GM12891 (cell line): ENCODE measurements at regions not wholly inside any gene's neighbourhood (a gene's known extent, or its start where the extent isn't known, plus 50 kb on each side); places are given as distances from the start of the nearest gene placed in this dataset.

Source experiments
- POLR2A ChIP-seq: IDR thresholded peaks from 2 replicates; pipeline ENCODE4 v1.6.1; 2011; ENCODE audit warnings: low read depth, low read length, control low read depth
- POLR2AphosphoS5 ChIP-seq: IDR thresholded peaks from 2 replicates; pipeline ENCODE4 v1.6.1; 2011; ENCODE audit warnings: low read depth, low read length, control low read depth
- POU2F2 ChIP-seq: IDR thresholded peaks from 2 replicates; pipeline ENCODE4 v1.6.1; 2011; ENCODE audit warnings: low read depth, mild to moderate bottlenecking, control low read depth, low read length, moderate library complexity
- SPI1 ChIP-seq: IDR thresholded peaks from 2 replicates; pipeline ENCODE4 v1.6.1; 2011; ENCODE audit warnings: low read depth, low read length, control low read depth
- TAF1 ChIP-seq: IDR thresholded peaks from 2 replicates; pipeline ENCODE4 v1.6.1; 2011; ENCODE audit warnings: low read depth, low read length, control low read depth

- TF ChIP-seq POLR2A = no peak
- TF ChIP-seq TAF1 = no peak
- no peak for TF ChIP-seq POLR2AphosphoS5
- TF ChIP-seq POU2F2 = no peak
- TF ChIP-seq SPI1 = no peak
Measured at GRCh38 chr13:73403355-73404120, 344.7 kb downstream of the KLF5 start.
